ENCODE measurements at regions not wholly inside any gene's neighbourhood (a gene's known extent, or its start where the extent isn't known, plus 50 kb on each side); places are given as distances from the start of the nearest gene placed in this dataset.
"Not testable (repeated sequence)": the region's sequence is repeated elsewhere in the genome, so short reads cannot be mapped to it uniquely, and the experiment has no call there.

DNA sequence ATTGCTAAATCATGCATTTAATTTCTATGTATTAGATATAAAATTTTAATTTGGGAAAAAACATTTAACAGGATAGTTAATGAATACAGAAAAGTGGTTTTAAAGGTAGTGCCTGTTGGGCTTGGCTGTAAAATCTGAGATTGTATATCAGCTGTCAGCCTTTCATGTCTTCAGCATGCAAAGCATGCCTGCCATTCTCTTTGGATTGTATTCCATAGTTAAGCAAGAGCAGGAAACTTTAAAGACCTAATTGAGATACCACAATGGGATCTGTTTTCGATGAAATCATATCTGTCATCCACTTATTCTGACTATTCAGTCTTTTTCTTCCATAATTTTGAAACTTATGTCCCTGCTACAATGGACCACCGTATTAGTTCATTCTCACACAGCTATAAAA is 451.0 kb upstream of the DDI1 start:
- no peak for DNase-seq

DNA sequence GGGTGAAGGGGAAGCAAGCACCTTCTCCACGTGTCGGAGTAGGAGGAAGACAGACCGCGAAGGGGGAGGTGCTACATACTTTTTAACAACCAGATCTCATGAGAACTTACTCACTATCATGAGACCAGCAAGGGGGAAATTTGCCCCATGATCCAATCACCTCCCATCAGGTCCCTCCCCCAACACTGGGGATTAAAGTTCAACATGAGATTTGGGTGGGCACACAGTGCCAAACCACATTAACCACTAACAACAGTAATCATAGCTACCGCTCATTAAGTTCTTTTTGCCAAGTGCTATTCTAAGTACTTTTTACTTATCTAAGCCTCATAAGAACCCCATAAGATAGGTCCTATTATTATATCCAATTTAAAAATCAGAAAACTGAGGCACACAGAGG is 450.5 kb upstream of the DDI1 start:
- DNase-seq: no peak

DNA sequence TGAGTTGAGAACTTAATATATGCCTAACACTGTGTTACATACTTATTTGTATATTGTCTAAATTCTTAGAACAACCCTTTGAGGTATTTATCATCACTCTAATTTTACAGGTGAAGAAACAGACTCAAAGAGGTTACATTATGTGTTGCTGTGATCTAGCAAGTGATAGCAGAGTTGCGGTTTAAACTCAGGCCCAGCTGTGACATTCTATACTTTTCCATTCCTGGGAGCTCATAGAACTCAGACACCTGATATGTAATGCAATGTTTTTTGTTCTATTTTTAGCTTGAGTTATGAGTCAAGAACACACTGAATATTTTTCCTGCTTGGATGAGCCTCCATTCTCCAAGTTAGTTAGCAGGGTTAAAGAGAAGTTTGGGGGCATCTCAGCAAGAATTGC is 449.7 kb upstream of the DDI1 start:
- no peak for DNase-seq

DNA sequence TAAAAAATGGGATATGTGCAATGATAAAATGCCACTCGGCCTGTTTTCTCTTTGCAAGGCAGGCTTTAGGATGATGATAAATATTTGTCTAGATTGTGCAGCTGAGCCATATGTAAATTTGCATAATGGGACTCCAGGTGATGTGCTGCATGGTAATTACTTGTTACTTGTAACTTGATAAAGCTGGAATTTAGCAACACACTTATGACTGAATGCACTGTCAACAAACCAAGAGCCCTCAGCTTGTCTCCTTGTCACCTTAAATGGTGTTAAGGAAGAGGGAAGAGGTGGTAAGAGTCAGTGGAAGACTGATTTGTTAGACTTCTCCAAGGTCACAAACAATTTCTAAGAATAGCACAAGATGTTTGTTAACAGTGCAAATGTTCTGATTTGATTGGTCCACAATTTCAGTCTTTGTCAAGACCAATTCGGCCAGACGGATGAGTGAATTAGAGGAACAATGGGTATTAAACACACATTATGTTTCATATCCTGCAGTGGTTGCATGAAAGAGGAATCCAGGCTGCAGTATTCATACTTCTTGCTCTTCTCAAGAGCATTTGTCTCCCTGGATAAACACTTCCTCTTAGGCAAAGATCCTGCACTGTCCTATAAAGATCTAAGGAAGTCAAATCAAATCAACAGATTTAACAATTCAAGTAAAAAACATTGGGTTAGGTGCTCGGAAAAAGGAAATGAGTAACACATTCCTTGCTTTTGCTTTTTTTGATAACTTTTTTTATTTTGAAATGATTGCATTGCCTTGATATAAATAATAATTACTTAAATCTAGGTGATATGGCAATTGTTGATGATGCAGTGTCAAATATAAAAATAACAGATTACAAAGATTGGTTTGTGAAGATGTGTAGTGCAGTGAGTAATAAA is 448.3 kb upstream of the DDI1 start:
- DNase-seq: peak; percentile 77

DNA sequence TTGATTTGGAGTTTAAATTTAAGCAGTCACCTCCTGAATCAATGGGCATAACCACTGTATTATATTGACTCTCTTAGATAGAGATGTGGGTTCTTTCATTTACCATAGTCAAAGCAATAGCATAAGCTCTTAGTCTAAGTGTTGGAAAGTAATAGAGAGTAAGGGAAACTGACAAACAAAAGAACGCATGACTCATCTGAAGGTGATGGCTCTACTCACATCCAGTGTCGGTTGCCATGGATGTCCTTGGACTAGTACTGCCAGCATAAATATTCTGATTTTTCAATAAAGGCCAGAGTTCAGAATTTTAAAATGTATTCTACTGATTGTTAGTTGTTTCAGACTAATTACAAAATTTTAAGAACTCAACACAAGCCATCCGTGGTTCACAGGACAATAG is 444.9 kb upstream of the DDI1 start:
- DNase-seq: no peak

DNA sequence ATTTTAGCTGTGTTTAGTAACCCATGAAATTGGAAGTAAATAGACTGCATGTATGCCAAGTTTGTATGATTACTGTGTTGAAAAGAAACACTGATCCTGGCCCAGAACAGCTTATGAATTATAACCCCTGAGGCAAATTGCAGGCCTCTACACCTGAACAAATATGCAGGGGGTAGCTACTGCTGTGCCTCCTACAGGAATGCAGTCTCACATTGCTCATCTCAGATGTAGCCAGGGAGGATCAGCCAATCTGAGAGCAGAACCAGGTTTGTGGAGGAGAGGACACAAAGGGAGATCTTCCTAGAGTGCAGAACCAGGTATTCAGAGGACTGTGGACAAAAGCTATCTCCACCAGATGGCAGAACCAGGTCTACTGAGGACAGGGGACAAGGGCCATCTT is 442.2 kb upstream of the DDI1 start:
- no peak for DNase-seq

DNA sequence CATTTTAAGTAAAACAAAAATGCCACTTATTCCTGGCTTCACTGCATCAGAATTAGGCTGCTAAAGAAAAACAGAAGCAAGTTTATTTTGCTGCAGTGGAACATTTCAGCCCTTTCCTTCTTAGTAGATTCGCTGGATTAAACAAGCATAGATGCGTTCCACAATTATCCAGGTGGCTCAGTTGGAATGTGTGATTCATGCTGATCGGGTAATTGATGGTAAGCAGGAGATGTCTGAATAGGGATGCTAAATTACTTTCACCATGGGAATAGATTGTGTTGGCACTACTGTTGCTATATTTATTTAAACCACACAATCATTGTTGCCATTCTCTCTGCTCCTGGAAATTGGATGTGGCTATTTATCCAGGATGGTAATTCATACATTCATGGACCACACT is 440.1 kb upstream of the DDI1 start:
- peak; percentile 40 for DNase-seq

DNA sequence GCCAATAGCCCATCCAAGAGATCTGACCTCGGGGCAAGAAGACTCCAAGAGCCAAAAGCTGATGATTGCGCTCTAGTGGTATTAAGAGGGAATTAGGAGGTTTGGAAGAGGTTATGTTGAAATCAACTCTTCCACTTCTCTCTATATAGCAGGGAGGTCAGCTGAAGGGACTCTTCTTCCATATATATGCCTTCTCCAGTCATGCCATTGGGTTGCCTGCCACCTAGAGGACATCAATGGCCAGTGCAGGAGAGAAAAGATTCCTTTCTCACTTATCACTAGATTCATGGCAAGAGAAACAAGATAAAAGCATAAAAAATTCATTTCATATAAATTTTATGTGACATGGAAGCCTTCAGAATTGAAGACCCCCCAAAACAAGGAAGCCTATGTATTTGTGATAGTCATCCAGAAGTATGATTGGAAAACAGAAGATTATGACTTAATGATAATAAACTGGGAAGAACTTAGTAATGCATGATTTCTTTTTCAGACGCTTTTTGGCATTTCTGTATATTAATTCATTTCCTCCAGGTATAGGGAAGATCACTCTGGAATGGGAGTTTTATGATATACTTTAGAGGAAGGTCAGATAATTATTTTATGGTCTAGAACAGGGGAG is 435.1 kb upstream of the DDI1 start:
- peak; percentile 59 for DNase-seq

DNA sequence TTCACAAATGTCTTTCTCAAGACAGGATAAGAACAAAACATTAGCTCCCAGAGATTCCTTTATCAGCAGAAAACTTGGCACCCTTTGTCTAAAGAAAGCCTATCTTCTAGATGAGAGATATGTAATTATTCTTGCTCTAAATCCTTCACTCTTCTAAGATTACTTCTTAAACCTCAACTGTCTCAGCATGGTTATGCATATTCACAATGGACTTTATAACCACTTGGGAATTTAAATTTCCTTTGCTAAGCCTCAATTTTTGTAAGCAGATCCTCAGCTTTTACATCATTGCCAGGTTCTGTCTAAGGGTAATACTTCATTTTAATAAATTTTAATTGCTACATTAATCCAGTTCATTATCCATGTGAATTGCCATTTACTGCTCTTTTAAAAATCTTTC is 433.6 kb upstream of the DDI1 start:
- DNase-seq: no peak

DNA sequence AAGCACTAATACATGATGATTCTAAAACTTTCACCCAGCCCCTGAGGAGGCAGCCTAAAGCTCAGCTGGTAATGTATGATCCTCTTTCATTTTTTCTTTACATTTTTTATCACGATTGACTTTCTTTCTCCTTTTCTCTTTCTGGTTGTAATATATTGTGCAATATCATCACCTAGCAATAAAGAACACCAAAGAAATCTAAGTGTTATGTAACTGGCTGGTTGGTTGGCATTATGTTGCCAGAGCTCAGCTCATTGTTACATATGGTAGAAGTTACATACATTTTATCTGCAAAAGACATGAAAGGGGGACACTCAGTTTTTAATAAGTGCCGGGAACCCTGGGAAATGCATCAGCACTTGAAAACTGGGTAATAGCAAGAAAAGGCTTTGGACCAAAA is 432.1 kb upstream of the DDI1 start:
- no peak for DNase-seq

DNA sequence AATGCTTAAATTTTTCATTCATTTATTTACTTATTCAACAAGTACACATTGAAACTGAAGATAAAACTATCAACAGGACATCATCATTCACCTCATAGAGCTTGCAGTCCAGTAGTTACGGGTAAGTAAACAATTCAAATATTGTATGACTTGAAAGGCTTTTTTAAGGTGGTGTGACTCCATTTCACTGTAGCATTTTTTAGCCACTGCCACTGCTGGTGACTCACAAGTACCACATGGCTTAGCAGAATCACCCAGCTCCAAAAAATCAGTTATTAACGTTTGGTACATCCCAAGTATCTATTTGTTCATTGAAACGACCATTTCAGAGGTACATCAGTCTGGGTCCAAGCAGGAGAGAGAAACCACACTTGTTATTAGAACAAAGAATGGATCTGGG is 427.9 kb upstream of the DDI1 start:
- DNase-seq: no peak

DNA sequence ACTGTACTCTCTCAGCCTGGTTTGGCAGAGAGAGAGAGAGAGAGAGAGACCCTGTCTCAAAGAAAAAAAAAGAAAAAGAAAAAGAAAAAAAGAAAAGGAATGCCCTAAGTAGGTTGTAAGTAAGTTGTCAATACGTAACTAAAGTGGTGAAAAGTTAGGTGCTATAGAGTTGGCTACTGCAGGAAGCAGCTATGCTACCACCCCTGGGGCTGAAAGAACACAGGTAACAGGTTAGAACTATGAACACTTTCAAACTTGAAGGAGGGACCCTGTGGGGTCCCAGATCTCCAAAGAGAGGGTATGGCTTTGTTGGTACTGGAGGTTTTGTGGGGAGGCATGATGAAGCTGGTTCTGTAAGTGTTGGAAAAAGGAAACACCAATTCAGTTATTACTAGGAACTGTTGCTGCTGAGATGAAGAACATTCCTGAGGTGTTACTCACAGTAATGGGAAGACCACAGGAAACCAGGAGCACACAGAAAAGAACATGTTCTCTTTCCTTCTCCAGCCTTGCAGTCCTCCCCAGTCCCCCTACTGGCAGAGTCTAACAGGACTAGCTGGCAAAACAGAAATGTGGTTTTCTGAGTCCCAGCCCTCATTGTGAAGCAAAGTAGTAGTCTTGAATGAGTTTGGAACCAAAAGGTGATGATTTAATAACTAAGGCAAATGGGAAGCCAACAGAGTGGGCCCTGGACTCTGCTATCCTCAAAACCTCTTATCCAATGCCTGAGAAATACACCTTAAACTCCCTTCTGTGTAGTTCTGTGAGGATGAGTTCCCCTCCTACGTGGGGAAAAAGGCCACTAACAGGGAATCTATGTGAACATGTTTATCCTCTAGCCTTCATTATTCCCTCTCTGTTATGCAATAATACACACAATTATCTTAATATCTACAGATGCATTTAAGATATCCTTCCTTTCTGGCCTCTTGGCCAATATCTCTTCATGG is 427.0 kb upstream of the DDI1 start:
- DNase-seq: no peak

DNA sequence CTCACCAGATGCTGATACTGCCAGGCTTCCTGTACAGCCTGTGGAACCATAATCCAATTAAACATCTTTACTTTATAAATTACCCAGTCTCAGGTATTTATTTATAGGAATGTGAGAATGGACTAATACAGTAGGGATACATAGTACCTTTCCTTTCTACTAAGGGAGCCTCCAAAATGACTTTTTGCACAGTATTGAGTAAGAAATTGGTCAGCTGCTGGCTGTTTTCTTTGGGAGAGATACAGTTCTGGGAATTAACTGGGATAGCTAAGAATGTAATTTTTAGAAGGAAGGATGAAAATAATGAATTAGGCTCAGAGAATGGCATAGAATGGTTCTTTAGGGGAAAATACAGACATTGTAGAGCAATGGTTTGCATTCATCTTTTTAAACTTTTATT is 426.0 kb upstream of the DDI1 start:
- DNase-seq: no peak

DNA sequence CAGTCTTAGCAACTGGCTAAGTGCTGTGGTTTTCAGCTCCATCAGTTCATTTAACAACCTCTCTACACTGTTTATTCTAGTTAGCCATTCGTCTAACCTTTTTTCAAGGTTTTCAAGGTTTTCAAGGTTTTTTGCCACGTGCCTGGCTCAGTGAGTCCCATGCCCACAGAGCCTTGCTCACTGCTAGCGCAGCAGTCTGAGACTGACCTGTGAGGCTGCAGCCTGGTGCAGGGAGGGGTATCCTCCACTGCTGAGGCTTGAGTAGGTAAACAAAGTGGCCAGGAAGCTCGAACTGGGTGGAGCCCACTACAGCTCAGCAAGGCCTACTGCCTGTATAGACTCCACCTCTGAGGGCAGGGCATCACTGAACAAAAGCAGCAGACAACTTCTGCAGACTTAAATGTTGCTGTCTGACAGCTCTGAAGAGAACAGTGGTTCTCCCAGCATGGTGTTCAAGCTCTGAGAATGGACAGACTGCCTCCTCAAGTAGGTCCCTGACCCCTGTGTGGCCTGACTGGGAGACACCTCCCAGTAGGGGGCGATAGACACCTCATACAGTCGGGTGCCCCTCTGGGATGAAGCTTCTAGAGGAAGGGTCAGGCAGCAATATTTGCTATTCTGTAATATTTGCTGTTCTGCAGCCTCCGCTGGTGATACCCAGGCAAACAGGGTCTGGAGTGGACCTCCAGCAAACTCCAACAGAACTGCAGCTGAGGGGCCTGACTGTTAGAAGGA is 424.7 kb upstream of the DDI1 start:
- not testable (repeated sequence) for DNase-seq

DNA sequence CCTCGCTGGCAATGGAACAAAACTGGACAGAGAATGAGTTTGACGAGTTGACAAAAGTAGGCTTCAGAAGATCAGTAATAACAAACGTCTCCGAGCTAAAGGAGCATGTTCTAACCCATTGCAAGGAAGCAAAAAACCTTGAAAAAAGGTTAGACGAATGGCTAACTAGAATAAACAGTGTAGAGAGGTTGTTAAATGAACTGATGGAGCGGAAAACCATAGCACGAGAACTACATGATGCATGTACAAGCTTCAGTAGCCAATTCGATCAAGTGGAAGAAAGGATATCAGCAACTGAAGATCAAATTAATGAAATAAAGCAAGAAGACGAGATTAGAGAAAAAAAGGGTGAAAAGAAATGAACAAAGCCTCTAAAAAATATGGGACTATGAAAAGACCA is 424.0 kb upstream of the DDI1 start:
- DNase-seq: not testable (repeated sequence)

DNA sequence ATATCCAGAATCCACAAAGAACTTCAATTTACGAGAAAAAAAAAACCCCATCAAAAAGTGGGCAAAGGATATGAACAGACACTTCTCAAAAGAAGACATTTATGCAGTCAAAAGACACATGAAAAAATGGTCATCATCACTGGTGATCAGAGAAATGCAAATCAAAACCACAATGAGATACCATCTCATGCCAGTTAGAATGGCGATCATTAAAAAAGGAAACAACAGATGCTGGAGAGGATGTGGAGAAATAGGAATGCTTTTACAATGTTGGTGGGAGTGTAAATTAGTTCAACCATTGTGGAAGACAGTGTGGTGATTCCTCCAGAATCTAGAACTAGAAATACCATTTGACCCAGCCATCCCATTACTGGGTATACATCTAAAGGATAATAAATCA is 419.9 kb upstream of the DDI1 start:
- not testable (repeated sequence) for DNase-seq

DNA sequence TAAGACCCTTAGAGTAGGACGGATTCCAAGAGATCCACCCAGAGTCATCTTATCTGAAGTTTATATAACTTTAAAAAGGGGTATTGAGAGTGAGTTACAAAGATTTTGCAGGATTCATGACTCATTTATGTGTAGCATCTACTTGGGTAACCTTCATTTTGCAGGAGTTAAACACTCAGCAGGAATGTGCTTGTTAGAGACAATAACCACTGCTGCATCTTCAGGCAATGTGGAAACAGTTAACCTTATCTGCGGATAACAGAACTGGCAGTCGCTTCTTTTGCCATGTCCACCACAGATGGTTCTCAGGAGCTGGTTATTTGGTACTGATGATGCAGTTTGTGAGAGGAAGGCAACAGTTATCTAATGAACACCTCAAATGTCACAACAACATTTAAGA is 417.9 kb upstream of the DDI1 start:
- no peak for DNase-seq

DNA sequence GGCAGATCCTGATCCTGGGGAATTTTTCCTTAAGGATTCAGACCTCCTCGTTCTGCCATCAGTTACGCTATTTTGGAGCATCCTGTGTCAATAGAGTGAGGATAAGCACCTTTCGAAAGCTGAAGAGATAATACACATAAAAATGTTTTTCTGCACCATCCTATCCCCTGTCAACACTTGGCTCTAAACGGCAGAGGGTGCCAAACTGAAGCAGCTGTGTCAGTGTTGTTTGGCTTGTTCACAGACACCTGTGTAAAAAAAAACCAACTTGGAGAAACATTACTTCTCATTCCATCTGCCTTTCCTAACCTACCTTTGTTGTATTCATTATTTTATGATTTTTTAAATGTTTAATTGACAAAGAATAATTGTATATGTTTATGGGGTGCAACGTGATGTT is 417.0 kb upstream of the DDI1 start:
- DNase-seq: peak; percentile 15

DNA sequence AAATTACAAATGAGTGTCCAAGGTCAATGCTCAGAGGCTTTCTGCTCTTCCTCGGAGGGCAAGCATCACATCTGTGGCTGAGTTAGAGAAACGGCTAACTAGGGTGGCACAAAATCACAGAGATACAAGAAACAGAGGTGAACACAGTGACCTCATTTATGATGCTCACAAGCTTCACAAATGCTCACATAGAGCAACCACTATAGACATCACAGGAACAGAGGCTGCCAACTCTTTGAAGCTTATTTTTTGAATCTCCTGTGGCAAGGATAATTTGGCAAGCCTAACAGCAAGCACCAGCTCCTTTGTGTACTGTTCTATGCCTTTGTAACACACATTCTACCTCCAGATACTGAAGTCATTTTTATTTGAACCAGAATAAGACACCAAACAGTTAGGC is 416.5 kb upstream of the DDI1 start:
- no peak for DNase-seq

DNA sequence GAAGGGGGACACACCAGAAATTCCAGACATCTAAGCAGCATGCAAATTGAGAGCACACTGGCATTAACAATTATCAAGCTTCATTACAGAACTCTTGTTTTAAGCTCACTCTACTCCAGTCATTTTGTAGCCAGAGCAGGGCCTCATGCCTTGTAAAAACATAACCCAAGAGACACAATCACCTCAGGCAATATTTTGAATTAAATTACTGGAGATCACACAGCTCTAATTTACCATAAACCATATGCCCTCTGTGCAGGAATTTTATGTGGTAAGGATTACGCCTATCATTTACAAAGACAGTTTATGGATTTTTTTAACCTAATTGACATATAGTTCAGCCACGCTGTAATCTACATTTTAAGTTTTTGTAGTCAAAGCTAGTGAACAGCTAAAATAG is 414.1 kb upstream of the DDI1 start:
- no peak for DNase-seq

DNA sequence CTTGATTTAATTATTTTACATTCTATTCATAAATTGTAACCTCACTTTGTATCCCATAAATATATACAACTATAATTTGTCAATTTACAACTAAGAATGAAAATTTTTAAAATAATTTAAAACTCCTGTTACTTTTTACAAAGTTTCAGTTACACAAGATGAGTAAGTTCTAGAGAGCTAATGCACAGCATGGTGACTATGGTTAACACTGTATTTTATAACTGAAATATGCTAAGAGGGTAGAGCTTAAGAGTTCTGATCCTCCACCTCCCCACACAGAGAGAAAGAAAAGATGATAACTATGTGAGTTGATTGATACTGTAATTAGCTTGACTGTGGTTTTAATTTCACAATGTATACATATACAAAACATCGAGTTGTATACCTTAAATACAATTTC is 412.5 kb upstream of the DDI1 start:
- DNase-seq: no peak

DNA sequence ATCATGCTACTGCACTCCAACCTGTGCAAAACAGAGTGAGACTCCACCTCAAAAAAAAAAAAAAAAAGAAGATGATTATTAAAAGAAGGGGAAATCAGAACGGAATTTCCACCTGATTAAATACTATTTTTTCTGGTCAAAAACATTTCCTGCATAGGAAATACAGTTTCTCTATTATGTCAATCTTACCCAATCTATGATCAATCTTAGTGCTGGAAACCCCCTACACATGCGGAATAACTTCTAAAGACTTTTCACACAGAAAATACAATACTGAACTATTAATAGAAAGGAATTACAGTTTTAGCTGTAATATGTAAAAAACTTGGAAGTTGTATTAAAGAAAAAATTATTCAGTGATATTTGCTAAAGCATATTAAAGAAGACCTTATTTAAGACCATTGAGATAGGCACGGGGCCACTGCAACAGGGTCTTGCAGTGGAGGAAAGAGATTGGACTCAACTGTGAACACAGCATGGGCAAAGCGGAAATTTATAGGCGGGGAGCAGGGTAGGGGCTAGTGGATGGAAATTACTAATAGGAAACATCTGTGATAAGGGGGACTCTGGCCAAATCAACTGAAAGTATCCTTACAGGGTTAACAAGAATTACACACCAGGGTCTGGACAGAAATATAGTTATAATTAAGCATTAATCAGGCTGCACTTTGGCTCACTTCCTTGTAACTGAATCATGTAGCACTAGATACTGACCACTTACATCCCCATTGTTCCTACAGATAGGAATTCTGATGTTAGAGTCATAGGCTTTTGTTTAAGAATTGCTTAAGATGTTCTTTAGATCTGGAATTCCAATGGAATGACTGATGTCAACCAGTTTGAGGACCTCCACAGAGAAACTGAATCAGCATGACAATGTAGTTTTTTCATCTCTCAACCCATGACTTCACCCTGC is 411.5 kb upstream of the DDI1 start:
- DNase-seq: no peak

All from NCI-H774 (cell line).